AG10803 (cell line): ENCODE measurements at regions not wholly inside any gene's neighbourhood (a gene's known extent, or its start where the extent isn't known, plus 50 kb on each side); places are given as distances from the start of the nearest gene placed in this dataset.

Experiments
- DNase-seq: peaks from one replicate; pipeline ENCODE4 v3.0.0; 2010; ENCODE audit warnings: low read depth
- H3K4me3 ChIP-seq: 2 replicates; pipeline ENCODE4 v1.5.1; 2011; ENCODE audit warnings: mild to moderate bottlenecking, low read length, control low read depth
- TF ChIP-seq, protein P1 (sequence below): conservative IDR thresholded peaks from 2 replicates; pipeline ENCODE4 v1.5.1; 2011; ENCODE audit warnings: mild to moderate bottlenecking, low read length, control low read depth, inconsistent platforms

GRCh38 chr6:128657181-128657580 is 136.8 kb upstream of the PTPRK start:
- H3K4me3 ChIP-seq = no peak overlapping the region
- TF ChIP-seq, protein P1, sequence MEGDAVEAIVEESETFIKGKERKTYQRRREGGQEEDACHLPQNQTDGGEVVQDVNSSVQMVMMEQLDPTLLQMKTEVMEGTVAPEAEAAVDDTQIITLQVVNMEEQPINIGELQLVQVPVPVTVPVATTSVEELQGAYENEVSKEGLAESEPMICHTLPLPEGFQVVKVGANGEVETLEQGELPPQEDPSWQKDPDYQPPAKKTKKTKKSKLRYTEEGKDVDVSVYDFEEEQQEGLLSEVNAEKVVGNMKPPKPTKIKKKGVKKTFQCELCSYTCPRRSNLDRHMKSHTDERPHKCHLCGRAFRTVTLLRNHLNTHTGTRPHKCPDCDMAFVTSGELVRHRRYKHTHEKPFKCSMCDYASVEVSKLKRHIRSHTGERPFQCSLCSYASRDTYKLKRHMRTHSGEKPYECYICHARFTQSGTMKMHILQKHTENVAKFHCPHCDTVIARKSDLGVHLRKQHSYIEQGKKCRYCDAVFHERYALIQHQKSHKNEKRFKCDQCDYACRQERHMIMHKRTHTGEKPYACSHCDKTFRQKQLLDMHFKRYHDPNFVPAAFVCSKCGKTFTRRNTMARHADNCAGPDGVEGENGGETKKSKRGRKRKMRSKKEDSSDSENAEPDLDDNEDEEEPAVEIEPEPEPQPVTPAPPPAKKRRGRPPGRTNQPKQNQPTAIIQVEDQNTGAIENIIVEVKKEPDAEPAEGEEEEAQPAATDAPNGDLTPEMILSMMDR = no peak
- DNase-seq = no peak

GRCh38 chr6:128655978-128656498 is 135.6 kb upstream of the PTPRK start:
- H3K4me3 ChIP-seq = no peak overlapping the region
- peak; percentile 86 for DNase-seq
- TF ChIP-seq, protein P1 = no peak

DNA sequence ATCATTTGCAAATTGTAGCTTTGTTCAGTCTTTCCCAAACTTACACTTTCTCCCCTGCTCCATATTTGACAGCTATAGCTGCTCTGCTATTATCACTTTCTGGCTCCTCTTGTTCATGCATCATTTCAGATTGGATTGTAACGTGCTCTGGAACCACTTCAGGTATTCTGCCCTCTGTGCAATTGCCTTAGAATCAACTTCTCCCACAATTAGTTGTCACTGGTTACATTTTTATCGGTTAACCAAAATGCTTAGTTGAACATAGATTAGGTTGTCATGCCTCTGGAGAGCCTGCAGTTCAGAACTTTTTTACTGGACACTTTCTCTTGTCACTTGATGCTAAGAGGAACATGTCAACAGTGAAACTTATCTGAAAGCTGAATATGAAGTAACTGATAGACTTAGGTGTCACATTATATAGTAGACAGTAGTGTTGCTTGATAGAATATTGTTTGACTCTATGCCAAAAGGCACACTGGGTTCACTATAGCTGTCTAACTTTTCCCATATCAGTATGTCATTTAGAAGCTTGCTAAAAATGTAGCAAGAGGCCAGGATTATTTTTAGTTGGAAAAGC is 127.7 kb upstream of the PTPRK start:
- TF ChIP-seq, protein P1 = no peak
- DNase-seq = no peak
- H3K4me3 ChIP-seq = no peak overlapping the region

GRCh38 chr6:128642132-128642531 is 121.7 kb upstream of the PTPRK start:
- H3K4me3 ChIP-seq = no peak overlapping the region
- no peak for DNase-seq
- TF ChIP-seq, protein P1 = no peak

DNA sequence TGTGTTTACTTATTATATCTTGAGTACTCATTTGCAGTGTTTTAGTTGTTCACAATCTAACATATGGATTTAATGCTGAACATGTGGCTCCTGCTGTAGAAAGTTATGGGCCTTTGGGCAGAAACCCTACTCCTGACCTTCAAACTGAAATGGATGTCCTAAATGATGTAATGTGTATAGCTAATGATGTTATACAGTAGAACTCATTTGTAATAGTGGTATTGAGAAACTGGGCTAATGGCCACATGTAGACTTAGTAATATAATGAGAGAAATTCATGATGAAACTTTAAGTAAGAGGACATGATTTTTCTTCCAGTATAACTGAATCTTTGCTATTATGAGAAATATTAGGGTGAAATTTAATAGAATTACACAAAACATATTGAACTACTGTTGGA is 121.3 kb upstream of the PTPRK start:
- TF ChIP-seq, protein P1 = no peak
- H3K4me3 ChIP-seq = no peak overlapping the region
- DNase-seq = peak; percentile 70

DNA sequence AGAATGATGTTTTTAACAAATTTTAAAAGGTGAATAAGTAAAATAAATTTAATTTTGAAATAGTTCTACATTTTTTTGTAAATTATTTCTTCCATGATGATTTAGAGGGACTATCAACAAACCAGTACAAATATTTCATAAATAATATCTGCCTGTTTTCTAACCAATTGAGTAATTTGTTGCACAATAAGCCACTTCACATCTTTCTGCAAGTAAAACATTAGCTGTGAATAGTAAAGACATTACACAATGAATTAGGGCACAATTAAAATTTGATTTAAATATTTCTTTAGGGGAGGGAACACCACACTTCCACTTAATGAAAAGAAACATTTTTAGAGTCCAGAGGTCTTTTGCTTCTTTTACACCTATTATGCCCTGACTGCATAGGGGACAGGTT is 118.4 kb upstream of the PTPRK start:
- TF ChIP-seq, protein P1 = no peak
- no peak overlapping the region for H3K4me3 ChIP-seq
- DNase-seq = peak; percentile 14

GRCh38 chr6:128635219-128635618 is 114.8 kb upstream of the PTPRK start:
- TF ChIP-seq, protein P1 = no peak
- no peak overlapping the region for H3K4me3 ChIP-seq
- DNase-seq = no peak
